ENCODE measurements at regions not wholly inside any gene's neighbourhood (a gene's known extent, or its start where the extent isn't known, plus 50 kb on each side); places are given as distances from the start of the nearest gene placed in this dataset.

DNA sequence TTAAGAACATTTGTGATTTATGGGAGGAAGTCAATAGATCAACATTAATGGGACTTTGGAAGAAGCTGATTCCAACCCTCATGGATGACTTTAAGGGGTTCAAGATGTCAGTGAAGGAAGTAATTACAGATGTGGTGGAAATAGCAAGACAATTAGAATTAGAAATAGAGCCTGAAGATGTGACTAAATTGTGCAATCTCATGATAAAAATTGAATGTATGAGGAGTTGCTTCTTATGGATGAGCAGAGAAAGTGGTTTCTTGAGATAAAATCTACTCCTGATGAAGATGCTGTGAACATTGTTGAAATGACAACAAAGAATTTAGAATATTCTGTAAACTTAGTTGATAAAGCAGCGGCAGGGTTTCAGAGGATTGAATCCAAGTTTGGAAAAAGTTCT, 70.9 kb upstream of the NEUROD6 start:
- Histone ChIP-seq H2BK120ac (ENCODE audit: low read depth, low read length) (no peak overlapping the region), H3K4ac (ENCODE audit: low read length) (no peak overlapping the region), H4K8ac (ENCODE audit: low read depth, low read length) (no peak overlapping the region), H3K36me3 (replicated peaks in 1 of 2; ENCODE audit: control insufficient read depth in 2 of 2, insufficient read depth in 2 of 2, low read length in 2 of 2) (no peaks in the 10 kb centered on the region), H3K23ac (ENCODE audit: low read depth, low read length, poor library complexity) (no peak overlapping the region), H2BK5ac (ENCODE audit: low read length) (no peak overlapping the region), H3K4me1 (ENCODE audit: control insufficient read depth in 2 of 2, insufficient read depth in 1 of 2, low read depth in 1 of 2, low read length in 2 of 2) (no peaks in the 10 kb centered on the region), H4K91ac (ENCODE audit: low read depth, low read length, poor library complexity) (no peak overlapping the region), H3K4me3 (ENCODE audit: low read length in 2 of 2) (no peak overlapping the region), H3K9me3 (replicated peaks in 1 of 2; ENCODE audit: control insufficient read depth in 2 of 2, insufficient read depth in 1 of 2, low read depth in 1 of 2, low read length in 2 of 2) (no peaks in the 10 kb centered on the region), H3K27ac (replicated peaks; ENCODE audit: low read length) (no peak overlapping the region), H3K9ac (ENCODE audit: low read depth, low read length, poor library complexity) (no peak overlapping the region), H3K27me3 (ENCODE audit: control insufficient read depth in 3 of 3, insufficient read depth in 3 of 3, low read depth in 1 of 3, low read length in 3 of 3) (no peaks in the 10 kb centered on the region), H2AFZ (ENCODE audit: low read length) (no peak overlapping the region), H2BK15ac (ENCODE audit: low read length) (no peak overlapping the region), H3K4me2 (ENCODE audit: insufficient read depth, low read length, poor library complexity, severe bottlenecking) (no peak overlapping the region), H3K14ac (ENCODE audit: low read length) (no peak overlapping the region), H2AK5ac (ENCODE audit: low read depth, low read length) (no peak overlapping the region), H3K18ac (ENCODE audit: low read length) (no peak overlapping the region), H3K79me1 (ENCODE audit: low read depth, low read length) (no peaks in the 10 kb centered on the region), H2BK12ac (ENCODE audit: low read length) (no peak overlapping the region)
- WGBS, 2 donors (ENCODE audit: extremely low coverage in 2 of 2, insufficient read length in 2 of 2, insufficient replicate concordance in 1 of 2): no CpG with 5 or more reads among the region's 1 CpG
- no peak for DNase-seq (ENCODE audit: low spot score)

DNA sequence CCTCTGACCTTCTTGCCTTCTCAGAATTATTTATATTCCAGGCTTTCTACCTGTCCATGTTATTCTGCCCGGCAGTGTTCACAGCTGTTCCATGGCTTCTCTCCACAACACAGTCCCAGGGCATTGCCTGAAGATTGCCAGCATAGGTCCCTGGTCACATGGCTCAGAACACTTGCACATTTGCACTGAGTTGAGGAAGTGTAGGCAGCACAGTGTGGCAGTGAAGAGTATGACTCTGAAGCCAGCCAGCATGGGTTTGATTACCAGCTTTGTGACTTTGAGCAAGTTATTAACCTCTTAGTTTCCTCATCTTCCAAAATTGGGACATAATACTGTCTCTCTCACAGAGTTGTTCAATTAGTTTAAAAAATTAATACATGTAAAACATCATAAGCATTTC, 73.2 kb upstream of the NEUROD6 start:
- Histone ChIP-seq H3K27me3 (ENCODE audit: control insufficient read depth in 3 of 3, insufficient read depth in 3 of 3, low read depth in 1 of 3, low read length in 3 of 3) (no peaks in the 10 kb centered on the region), H3K9ac (ENCODE audit: low read depth, low read length, poor library complexity) (no peak overlapping the region), H2AFZ (ENCODE audit: low read length) (no peak overlapping the region), H2BK120ac (ENCODE audit: low read depth, low read length) (no peak overlapping the region), H3K4me1 (ENCODE audit: control insufficient read depth in 2 of 2, insufficient read depth in 1 of 2, low read depth in 1 of 2, low read length in 2 of 2) (no peaks in the 10 kb centered on the region), H3K18ac (ENCODE audit: low read length) (no peak overlapping the region), H3K36me3 (replicated peaks in 1 of 2; ENCODE audit: control insufficient read depth in 2 of 2, insufficient read depth in 2 of 2, low read length in 2 of 2) (no peaks in the 10 kb centered on the region), H3K4me3 (ENCODE audit: low read length in 2 of 2) (no peak overlapping the region), H4K8ac (ENCODE audit: low read depth, low read length) (no peak overlapping the region), H3K4me2 (ENCODE audit: insufficient read depth, low read length, poor library complexity, severe bottlenecking) (no peak overlapping the region), H3K79me1 (ENCODE audit: low read depth, low read length) (no peaks in the 10 kb centered on the region), H3K23ac (ENCODE audit: low read depth, low read length, poor library complexity) (no peak overlapping the region), H4K91ac (ENCODE audit: low read depth, low read length, poor library complexity) (no peak overlapping the region), H2AK5ac (ENCODE audit: low read depth, low read length) (no peak overlapping the region), H2BK15ac (ENCODE audit: low read length) (no peak overlapping the region), H3K14ac (ENCODE audit: low read length) (no peak overlapping the region), H3K4ac (ENCODE audit: low read length) (no peak overlapping the region), H2BK12ac (ENCODE audit: low read length) (no peak overlapping the region), H2BK5ac (ENCODE audit: low read length) (no peak overlapping the region), H3K27ac (replicated peaks; ENCODE audit: low read length) (no peak overlapping the region), H3K9me3 (replicated peaks in 1 of 2; ENCODE audit: control insufficient read depth in 2 of 2, insufficient read depth in 1 of 2, low read depth in 1 of 2, low read length in 2 of 2) (no peaks in the 10 kb centered on the region)
- no CpG with 5 or more reads among the region's 1 CpG for WGBS, 2 donors (ENCODE audit: extremely low coverage in 2 of 2, insufficient read length in 2 of 2, insufficient replicate concordance in 1 of 2)
- DNase-seq (ENCODE audit: low spot score): no peak

DNA sequence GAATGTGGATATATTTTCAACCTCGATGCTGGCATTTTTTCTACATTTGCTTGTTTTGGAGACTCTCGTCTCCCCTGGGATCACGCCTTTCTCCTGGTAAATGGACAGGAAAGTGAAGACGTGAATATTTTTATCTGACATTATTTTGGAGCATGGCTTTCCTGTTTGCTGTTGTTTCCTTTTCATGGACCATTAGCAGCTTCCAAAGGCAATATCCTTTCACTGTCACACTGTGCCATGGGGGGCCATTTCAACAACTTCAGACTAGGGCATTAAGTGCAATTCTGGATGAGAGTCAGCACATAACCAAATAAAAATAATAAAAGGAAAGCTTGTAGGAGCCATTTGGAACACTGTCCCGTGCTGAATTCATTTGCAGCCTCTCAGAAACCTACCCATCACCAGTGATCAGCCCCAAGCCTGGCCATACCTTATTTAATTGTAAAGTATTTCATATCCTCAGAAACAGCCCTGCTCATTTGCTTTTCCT, 75.9 kb upstream of the NEUROD6 start:
- H3K79me1 ChIP-seq (ENCODE audit: low read depth, low read length): no peaks in the 10 kb centered on the region
- H3K27ac ChIP-seq (replicated peaks; ENCODE audit: low read length): no peak overlapping the region
- no peak overlapping the region for H4K8ac ChIP-seq (ENCODE audit: low read depth, low read length)
- H2BK120ac ChIP-seq (ENCODE audit: low read depth, low read length): no peak overlapping the region
- H3K27me3 ChIP-seq (ENCODE audit: control insufficient read depth in 3 of 3, insufficient read depth in 3 of 3, low read depth in 1 of 3, low read length in 3 of 3): no peaks in the 10 kb centered on the region
- H3K9ac ChIP-seq (ENCODE audit: low read depth, low read length, poor library complexity): no peak overlapping the region
- H3K14ac ChIP-seq (ENCODE audit: low read length): no peak overlapping the region
- H2BK5ac ChIP-seq (ENCODE audit: low read length): no peak overlapping the region
- H2AK5ac ChIP-seq (ENCODE audit: low read depth, low read length): no peak overlapping the region
- H4K91ac ChIP-seq (ENCODE audit: low read depth, low read length, poor library complexity): no peak overlapping the region
- H3K4ac ChIP-seq (ENCODE audit: low read length): no peak overlapping the region
- H2BK12ac ChIP-seq (ENCODE audit: low read length): no peak overlapping the region
- H3K9me3 ChIP-seq (replicated peaks in 1 of 2; ENCODE audit: control insufficient read depth in 2 of 2, insufficient read depth in 1 of 2, low read depth in 1 of 2, low read length in 2 of 2): no peaks in the 10 kb centered on the region
- no peak overlapping the region for H2AFZ ChIP-seq (ENCODE audit: low read length)
- H2BK15ac ChIP-seq (ENCODE audit: low read length): no peak overlapping the region
- H3K23ac ChIP-seq (ENCODE audit: low read depth, low read length, poor library complexity): no peak overlapping the region
- no peaks in the 10 kb centered on the region for H3K4me1 ChIP-seq (ENCODE audit: control insufficient read depth in 2 of 2, insufficient read depth in 1 of 2, low read depth in 1 of 2, low read length in 2 of 2)
- H3K18ac ChIP-seq (ENCODE audit: low read length): no peak overlapping the region
- H3K4me3 ChIP-seq (ENCODE audit: low read length in 2 of 2): no peak overlapping the region
- no peak for DNase-seq (ENCODE audit: low spot score)
- H3K36me3 ChIP-seq (replicated peaks in 1 of 2; ENCODE audit: control insufficient read depth in 2 of 2, insufficient read depth in 2 of 2, low read length in 2 of 2): no peaks in the 10 kb centered on the region
- no CpG with 5 or more reads among the region's 5 CpGs for WGBS, 2 donors (ENCODE audit: extremely low coverage in 2 of 2, insufficient read length in 2 of 2, insufficient replicate concordance in 1 of 2)
- no peak overlapping the region for H3K4me2 ChIP-seq (ENCODE audit: insufficient read depth, low read length, poor library complexity, severe bottlenecking)

DNA sequence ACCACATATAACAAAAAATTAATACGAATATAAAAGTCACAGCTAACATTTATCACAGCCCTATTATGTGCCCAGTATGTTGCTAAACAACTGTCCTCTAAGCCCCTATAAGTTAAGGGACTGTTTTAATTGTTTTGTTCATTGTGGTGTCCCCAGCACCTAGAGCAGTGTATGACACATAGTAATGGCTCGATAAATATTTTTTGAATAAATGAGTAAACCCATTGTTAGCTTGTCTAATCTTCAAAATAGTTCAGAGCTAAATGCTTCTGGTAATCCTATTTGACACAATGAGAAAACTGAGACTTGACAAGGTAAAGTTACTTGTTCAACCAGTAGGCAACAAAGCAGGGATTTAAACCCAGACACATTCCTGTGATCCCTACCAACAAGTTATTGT, 78.4 kb upstream of the NEUROD6 start:
- Histone ChIP-seq H2BK15ac (ENCODE audit: low read length) (no peak overlapping the region), H3K4me2 (ENCODE audit: insufficient read depth, low read length, poor library complexity, severe bottlenecking) (no peak overlapping the region), H3K4me3 (ENCODE audit: low read length in 2 of 2) (no peak overlapping the region), H3K4ac (ENCODE audit: low read length) (no peak overlapping the region), H2BK120ac (ENCODE audit: low read depth, low read length) (no peak overlapping the region), H2BK12ac (ENCODE audit: low read length) (no peak overlapping the region), H4K91ac (ENCODE audit: low read depth, low read length, poor library complexity) (no peak overlapping the region), H3K4me1 (ENCODE audit: control insufficient read depth in 2 of 2, insufficient read depth in 1 of 2, low read depth in 1 of 2, low read length in 2 of 2) (peaks cover 0 to 3% of the 10 kb centered on the region in 2 donors), H3K14ac (ENCODE audit: low read length) (no peak overlapping the region), H3K27ac (replicated peaks; ENCODE audit: low read length) (no peak overlapping the region), H3K9me3 (replicated peaks in 1 of 2; ENCODE audit: control insufficient read depth in 2 of 2, insufficient read depth in 1 of 2, low read depth in 1 of 2, low read length in 2 of 2) (no peaks in the 10 kb centered on the region), H4K8ac (ENCODE audit: low read depth, low read length) (no peak overlapping the region), H3K23ac (ENCODE audit: low read depth, low read length, poor library complexity) (no peak overlapping the region), H3K9ac (ENCODE audit: low read depth, low read length, poor library complexity) (no peak overlapping the region), H3K79me1 (ENCODE audit: low read depth, low read length) (no peaks in the 10 kb centered on the region), H2AK5ac (ENCODE audit: low read depth, low read length) (no peak overlapping the region), H2AFZ (ENCODE audit: low read length) (no peak overlapping the region), H3K27me3 (ENCODE audit: control insufficient read depth in 3 of 3, insufficient read depth in 3 of 3, low read depth in 1 of 3, low read length in 3 of 3) (no peaks in the 10 kb centered on the region), H3K36me3 (replicated peaks in 1 of 2; ENCODE audit: control insufficient read depth in 2 of 2, insufficient read depth in 2 of 2, low read length in 2 of 2) (no peaks in the 10 kb centered on the region), H2BK5ac (ENCODE audit: low read length) (no peak overlapping the region), H3K18ac (ENCODE audit: low read length) (no peak overlapping the region)
- no peak for DNase-seq (ENCODE audit: low spot score)
- no CpG with 5 or more reads among the region's 2 CpGs for WGBS, 2 donors (ENCODE audit: extremely low coverage in 2 of 2, insufficient read length in 2 of 2, insufficient replicate concordance in 1 of 2)
